GM12892 (cell line): ENCODE measurements at regions not wholly inside any gene's neighbourhood (a gene's known extent, or its start where the extent isn't known, plus 50 kb on each side); places are given as distances from the start of the nearest gene placed in this dataset.

Experiments
- POLR2A ChIP-seq: IDR thresholded peaks from 2 replicates; pipeline ENCODE4 v1.6.1; 2011; ENCODE audit warnings: low read depth, low read length, control low read depth
- POLR2AphosphoS5 ChIP-seq: IDR thresholded peaks from 2 replicates; pipeline ENCODE4 v1.6.1; 2011; ENCODE audit warnings: low read depth, low read length, control low read depth
- TAF1 ChIP-seq: IDR thresholded peaks from 2 replicates; pipeline ENCODE4 v1.6.1; 2011; ENCODE audit warnings: low read depth, mild to moderate bottlenecking, control low read depth, low read length, borderline replicate concordance

- TF ChIP-seq TAF1 (no peak), POLR2AphosphoS5 (no peak), POLR2A (no peak)
Measured at GRCh38 chr12:67057072-67057471, 212.1 kb upstream of the CAND1 start.
